NCI-H524 (cell line): ENCODE measurements at regions not wholly inside any gene's neighbourhood (a gene's known extent, or its start where the extent isn't known, plus 50 kb on each side); places are given as distances from the start of the nearest gene placed in this dataset.
"Not testable (repeated sequence)": the region's sequence is repeated elsewhere in the genome, so short reads cannot be mapped to it uniquely, and the experiment has no call there.

ENCODE experiments used
- DNase-seq, 2 experiments: peaks; one replicate each; lab custom pipeline; 2025; lab: John Stamatoyannopoulos, UW

DNA sequence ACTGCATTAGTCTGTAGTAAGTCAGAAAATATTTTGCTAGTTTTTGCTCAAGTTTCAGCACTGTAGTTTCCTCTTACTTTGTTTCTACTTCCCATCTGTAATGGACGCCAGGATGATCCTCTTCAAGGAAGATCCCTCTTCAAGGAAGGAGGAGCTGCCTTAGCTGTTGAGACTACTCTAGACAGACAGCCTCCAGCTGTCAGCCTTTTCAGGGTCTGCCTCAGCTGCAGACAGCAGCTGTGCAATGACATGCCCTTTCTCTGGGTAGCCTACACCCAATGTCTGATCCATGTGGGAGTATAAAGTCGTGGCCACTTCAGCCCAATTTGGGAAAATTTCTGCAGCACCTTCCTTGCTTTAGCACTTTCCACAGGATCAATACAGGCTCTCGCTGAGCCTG, 281.0 kb upstream of the MAOA start:
- DNase-seq: peak; percentile 65 to 88

DNA sequence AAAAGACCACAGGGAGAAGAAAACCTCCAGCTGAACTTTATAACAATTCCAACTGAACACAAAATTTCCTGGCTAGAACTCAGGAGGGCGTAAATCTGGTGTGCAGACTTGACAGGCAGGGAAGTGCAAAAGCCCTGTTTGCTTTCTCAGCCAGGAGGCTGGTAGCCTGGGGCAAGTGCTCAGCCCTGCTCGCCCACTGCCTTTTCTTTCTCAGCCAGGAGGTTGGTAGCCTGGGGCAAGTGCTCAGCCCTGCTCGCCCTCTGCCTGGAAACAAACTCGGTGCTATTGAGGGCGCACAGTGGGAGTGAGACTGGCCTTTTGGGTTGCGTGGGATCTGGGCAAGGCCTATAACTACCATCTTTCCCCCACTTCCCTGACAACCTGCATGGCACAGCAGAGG, 275.4 kb upstream of the MAOA start:
- DNase-seq: no peak

- no peak for DNase-seq
Observed at GRCh38 chrX:43386875-43387274, 269.2 kb upstream of the MAOA start.

DNA sequence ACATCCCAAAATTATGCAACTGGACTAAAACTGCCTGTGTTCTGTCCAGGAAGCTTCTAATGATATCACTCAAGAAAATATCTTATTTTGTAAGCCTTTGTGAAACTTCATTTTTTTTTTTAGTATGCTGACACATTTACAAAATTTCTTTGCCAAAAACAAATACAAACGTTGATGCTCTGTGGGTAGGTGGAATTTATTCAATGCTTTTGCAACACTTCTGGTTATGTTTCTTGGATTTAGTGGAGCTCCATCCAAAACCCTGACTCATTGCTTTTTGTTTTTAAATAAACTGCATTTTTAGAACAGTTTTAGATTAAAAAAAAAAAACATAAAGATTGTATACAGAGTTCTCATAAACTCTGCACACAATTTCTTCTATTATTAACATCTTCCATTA, 250.9 kb upstream of the MAOA start:
- DNase-seq: no peak

GRCh38 chrX:43423876-43424275, 232.2 kb upstream of the MAOA start:
- DNase-seq: no peak

DNA sequence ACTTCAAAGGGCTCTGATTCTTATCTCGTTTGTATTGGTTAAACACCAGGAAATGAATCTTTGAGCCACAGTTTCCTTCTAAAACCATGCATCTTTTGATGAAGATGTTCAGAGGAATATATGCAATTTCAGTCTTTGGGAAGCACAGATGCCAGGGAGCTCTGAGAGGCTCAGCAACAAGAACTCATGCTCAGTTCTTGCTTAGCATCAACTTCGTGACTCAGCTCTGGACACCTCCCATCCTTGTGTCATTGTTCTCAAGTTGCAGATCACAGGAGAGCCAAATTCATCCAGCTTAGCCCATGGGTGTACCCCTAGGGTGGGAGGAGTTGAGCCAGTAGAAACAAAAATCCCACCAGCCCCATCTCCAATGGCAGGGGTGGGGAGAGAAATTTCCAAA, 219.6 kb upstream of the MAOA start:
- DNase-seq: no peak

DNA sequence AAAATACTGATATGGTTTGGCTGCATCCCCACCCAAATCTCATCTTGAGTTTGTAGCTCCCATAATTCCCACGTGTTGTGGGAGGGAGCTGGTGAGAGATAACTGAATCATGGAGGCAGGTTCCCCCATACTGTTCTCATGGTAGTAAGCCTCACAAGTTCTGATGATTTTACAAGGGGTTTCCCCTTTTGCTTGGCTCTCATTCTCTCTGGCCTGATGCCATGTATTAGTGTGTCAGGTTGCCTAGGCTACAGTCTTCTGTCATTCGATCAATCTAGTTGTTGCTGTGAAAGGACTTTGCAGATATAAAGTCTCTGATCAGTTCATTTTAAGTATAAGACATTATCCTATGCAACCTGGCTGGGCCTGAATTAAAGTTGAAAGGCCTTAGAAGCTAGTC, 209.3 kb upstream of the MAOA start:
- DNase-seq: no peak

DNA sequence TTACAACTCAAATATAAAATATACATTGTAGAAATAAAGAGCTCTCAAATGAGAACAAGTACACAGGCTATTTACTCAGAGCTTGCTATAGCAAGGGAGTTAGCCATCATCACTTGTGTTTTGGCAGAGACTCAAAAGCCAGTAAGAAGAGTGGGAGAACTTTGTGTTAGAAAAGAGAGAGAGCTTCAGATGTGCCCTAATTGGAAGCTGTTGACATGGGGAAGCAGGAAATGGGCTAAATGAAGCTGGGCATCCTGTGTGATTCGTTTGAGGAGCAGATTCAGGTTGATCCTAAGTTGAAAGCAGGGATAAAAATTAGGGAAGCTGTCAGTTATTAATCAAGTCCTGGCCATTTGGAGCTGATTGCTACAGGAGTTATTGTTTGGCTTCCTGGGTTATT, 207.4 kb upstream of the MAOA start:
- DNase-seq: no peak

- DNase-seq: no peak
Observed at GRCh38 chrX:43450355-43450754, 205.7 kb upstream of the MAOA start.

- not testable (repeated sequence) for DNase-seq
Observed at GRCh38 chrX:43451976-43452686, 204.0 kb upstream of the MAOA start.

GRCh38 chrX:43456063-43456462, 200.0 kb upstream of the MAOA start:
- DNase-seq: peak; percentile 57 to 90

DNA sequence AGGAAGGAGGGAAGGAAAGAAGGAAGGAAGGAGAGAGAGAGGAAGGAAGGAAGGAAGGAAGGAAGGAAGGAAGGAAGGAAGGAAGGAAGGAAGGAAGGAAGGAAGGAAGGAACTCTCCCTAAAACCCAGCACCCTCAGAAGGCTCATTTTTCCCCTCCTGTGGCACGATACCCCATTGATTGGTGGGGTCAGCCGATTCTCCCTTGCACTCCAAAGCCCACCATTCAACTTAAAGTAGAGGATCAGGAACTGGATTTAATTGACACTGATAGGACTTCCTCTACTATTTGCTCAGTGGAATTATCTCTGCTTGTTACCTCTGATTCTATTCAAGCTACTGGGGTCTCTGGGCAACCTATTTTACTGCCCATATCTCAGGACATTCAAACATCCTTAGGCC, 199.2 kb upstream of the MAOA start:
- DNase-seq: no peak

GRCh38 chrX:43467608-43468234, 188.4 kb upstream of the MAOA start:
- DNase-seq: no peak

- DNase-seq: no peak
Observed at GRCh38 chrX:43469391-43470054, 186.6 kb upstream of the MAOA start.

DNA sequence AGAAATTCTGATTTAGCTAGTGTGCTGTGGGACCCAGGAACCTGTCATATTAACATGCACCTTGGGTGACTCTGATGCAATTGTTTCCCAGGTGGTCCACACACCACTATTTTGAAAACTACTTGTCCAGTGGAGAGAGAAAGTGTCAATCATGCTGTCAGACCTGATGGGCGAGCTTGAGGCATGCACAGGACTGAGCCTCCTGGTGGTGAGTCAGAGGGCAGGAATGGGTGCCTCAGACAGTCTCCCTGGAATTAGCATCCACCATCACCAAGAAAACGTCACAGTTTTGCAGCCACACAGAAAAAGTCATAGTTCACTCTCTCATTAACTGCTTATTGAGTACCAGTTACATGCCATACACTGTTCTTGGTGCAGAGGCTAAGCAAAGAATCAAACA, 181.8 kb upstream of the MAOA start:
- DNase-seq: no peak

GRCh38 chrX:43479070-43479469, 177.0 kb upstream of the MAOA start:
- no peak for DNase-seq

- DNase-seq: no peak
Observed at GRCh38 chrX:43479850-43480249, 176.2 kb upstream of the MAOA start.

DNA sequence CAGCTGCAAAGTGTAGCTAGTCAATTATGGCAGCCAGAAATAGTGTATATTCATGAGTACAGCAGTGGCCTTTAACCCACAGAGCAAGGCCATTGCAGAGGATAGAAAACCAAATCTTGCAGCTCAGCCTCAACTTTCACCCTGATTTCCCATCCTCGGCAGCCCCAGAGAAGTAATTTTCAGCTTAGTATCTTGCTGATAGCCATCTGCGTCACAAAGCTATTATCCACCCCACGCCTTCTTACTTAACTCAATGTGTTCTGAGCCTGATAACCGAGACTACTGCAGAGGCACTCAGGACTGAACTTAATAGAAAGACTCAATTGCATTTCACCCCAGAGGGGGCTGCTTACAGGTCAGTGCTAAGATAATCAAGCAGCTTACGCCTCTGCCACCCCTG, 174.5 kb upstream of the MAOA start:
- DNase-seq: no peak

DNA sequence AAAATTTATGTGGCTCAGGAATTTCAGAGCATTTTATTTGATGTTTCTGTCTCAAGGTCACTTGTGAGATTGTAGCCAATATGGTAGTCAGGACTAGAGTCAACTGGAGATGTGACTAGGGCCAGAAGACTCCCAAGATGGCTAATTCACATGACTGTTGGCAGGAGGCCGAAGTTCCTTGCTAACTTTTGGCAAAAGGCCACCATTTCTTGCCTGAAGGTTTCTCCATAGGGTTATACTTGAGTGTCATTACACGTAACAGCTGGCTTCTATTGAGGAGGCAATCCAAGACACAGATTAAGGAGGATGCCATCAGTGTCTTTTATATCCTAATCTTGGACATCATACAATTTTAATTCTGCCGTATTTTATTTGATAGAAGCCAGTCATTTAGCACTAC, 162.3 kb upstream of the MAOA start:
- peak; percentile 63 to 86 for DNase-seq

- peak in 1 of 2 experiments; percentile 30 for DNase-seq
Observed at GRCh38 chrX:43500246-43500645, 155.9 kb upstream of the MAOA start.

GRCh38 chrX:43500996-43501694, 155.0 kb upstream of the MAOA start:
- no peak for DNase-seq

GRCh38 chrX:43504394-43504793, 151.7 kb upstream of the MAOA start:
- DNase-seq: no peak

GRCh38 chrX:43505769-43506168, 150.3 kb upstream of the MAOA start:
- DNase-seq: no peak
